WTC11 (cell line): ENCODE measurements at regions not wholly inside any gene's neighbourhood (a gene's known extent, or its start where the extent isn't known, plus 50 kb on each side); places are given as distances from the start of the nearest gene placed in this dataset.

ENCODE experiments used
- ATAC-seq: fragments of 200-7000 bp; cut with Tn5 transposase; 2 replicates; pipeline ENCODE4 v1.10.0; 2021; ENCODE audit warnings: mild to moderate bottlenecking, moderate library complexity
- CTCF ChIA-PET: fragments of 300-600 bp; sonication (Branson Sonifier 250); formaldehyde crosslinking; loops from one replicate; lab custom pipeline; 2021; ENCODE audit warnings: antibody characterized with exemption; lab: Charles Lee
- POLR2A ChIA-PET: fragments of 350-600 bp; sonication (Branson Sonifier 250); formaldehyde crosslinking; loops from one replicate; lab custom pipeline; 2021; ENCODE audit warnings: antibody characterized with exemption; lab: Charles Lee
- DNase-seq: peaks from one replicate; pipeline ENCODE4 v3.0.0; 2021; ENCODE audit warnings: low spot score
- H3K27ac Mint-ChIP-seq: 2 replicates; pipeline ENCODE4 v1.8.0; 2021; ENCODE audit warnings: mixed read lengths
- H3K27me3 Mint-ChIP-seq: 2 replicates; pipeline ENCODE4 v1.8.0; 2021; ENCODE audit warnings: low read depth, mild to moderate bottlenecking, moderate library complexity, mixed read lengths
- H3K36me3 Mint-ChIP-seq: 2 replicates; pipeline ENCODE4 v1.8.0; 2021; ENCODE audit warnings: mixed read lengths
- H3K4me1 Mint-ChIP-seq: 2 replicates; pipeline ENCODE4 v1.8.0; 2022; ENCODE audit warnings: mixed read lengths
- H3K4me3 Mint-ChIP-seq: 2 replicates; pipeline ENCODE4 v1.8.0; 2021; ENCODE audit warnings: mild to moderate bottlenecking, moderate library complexity, mixed read lengths
- H3K9me3 Mint-ChIP-seq: 2 replicates; pipeline ENCODE4 v1.8.0; 2021; ENCODE audit warnings: mixed read lengths
- ELF4 ChIP-seq: sonication (generic); formaldehyde crosslinking; IDR thresholded peaks from 2 replicates; pipeline ENCODE4 v1.8.1; 2022; ENCODE audit warnings: low read depth, mild to moderate bottlenecking, moderate library complexity, missing genetic modification reagents
- ETV6 ChIP-seq: sonication (generic); formaldehyde crosslinking; IDR thresholded peaks from 2 replicates; pipeline ENCODE4 v1.8.1; 2022; ENCODE audit warnings: mild to moderate bottlenecking, missing genetic modification reagents
- FOXJ3 ChIP-seq: sonication (generic); formaldehyde crosslinking; IDR thresholded peaks from 2 replicates; pipeline ENCODE4 v1.9.0; 2021; ENCODE audit warnings: missing genetic modification reagents, mild to moderate bottlenecking, borderline replicate concordance
- FOXK1 ChIP-seq: sonication (generic); formaldehyde crosslinking; IDR thresholded peaks from 2 replicates; pipeline ENCODE4 v1.8.0; 2022; ENCODE audit warnings: mild to moderate bottlenecking, moderate library complexity, missing genetic modification reagents
- FOXP4 ChIP-seq: sonication (generic); formaldehyde crosslinking; IDR thresholded peaks from 2 replicates; pipeline ENCODE4 v1.8.0; 2022; ENCODE audit warnings: mild to moderate bottlenecking, missing genetic modification reagents
- KAT7 ChIP-seq: sonication (generic); formaldehyde crosslinking; IDR thresholded peaks from 2 replicates; pipeline ENCODE4 v1.8.1; 2023; ENCODE audit warnings: missing genetic modification reagents, mild to moderate bottlenecking, borderline replicate concordance
- NFYB ChIP-seq: sonication (generic); formaldehyde crosslinking; conservative IDR thresholded peaks from 2 replicates; pipeline ENCODE4 v1.8.0; 2022; ENCODE audit warnings: low read depth, missing genetic modification reagents
- NR1H2 ChIP-seq: sonication (generic); formaldehyde crosslinking; IDR thresholded peaks from 2 replicates; pipeline ENCODE4 v1.9.0; 2021; ENCODE audit warnings: mild to moderate bottlenecking, moderate library complexity, missing genetic modification reagents
- OVOL2 ChIP-seq: fragments of 250-450 bp; sonication (Bioruptor Pico); IDR thresholded peaks from 2 replicates; pipeline ENCODE4 v1.9.0; 2021; ENCODE audit warnings: mild to moderate bottlenecking, borderline replicate concordance
- SMAD3 ChIP-seq: sonication (generic); formaldehyde crosslinking; IDR thresholded peaks from 2 replicates; pipeline ENCODE4 v1.8.0; 2022; ENCODE audit warnings: missing genetic modification reagents, mild to moderate bottlenecking, borderline replicate concordance
- ZNF219 ChIP-seq: sonication (generic); formaldehyde crosslinking; IDR thresholded peaks from 2 replicates; pipeline ENCODE4 v1.8.0; 2023; ENCODE audit warnings: missing genetic modification reagents, mild to moderate bottlenecking, borderline replicate concordance
- ZNF232 ChIP-seq: sonication (generic); formaldehyde crosslinking; IDR thresholded peaks from 2 replicates; pipeline ENCODE4 v1.8.0; 2022; ENCODE audit warnings: mild to moderate bottlenecking, missing genetic modification reagents
- ZNF317 ChIP-seq: sonication (generic); formaldehyde crosslinking; IDR thresholded peaks from 2 replicates; pipeline ENCODE4 v1.8.1; 2023; ENCODE audit warnings: low read depth, mild to moderate bottlenecking, moderate library complexity, missing genetic modification reagents, borderline replicate concordance
- ZNF416 ChIP-seq: fragments of 250-450 bp; sonication (Bioruptor Pico); IDR thresholded peaks from 2 replicates; pipeline ENCODE4 v1.9.0; 2021; ENCODE audit warnings: mild to moderate bottlenecking, inconsistent platforms
- ZNF423 ChIP-seq: fragments of 250-450 bp; sonication (Bioruptor Pico); IDR thresholded peaks from 2 replicates; pipeline ENCODE4 v2.1.2; 2022; ENCODE audit warnings: mild to moderate bottlenecking, moderate library complexity
- TF ChIP-seq, protein P1 (sequence below): fragments of 250-450 bp; sonication (Bioruptor Pico); conservative IDR thresholded peaks from 2 replicates; pipeline ENCODE4 v1.9.0; 2021; ENCODE audit warnings: mild to moderate bottlenecking
- TF ChIP-seq, protein P2 (sequence below): sonication (generic); formaldehyde crosslinking; conservative IDR thresholded peaks from 2 replicates; pipeline ENCODE4 v1.8.1; 2023; ENCODE audit warnings: mild to moderate bottlenecking, low read depth, missing genetic modification reagents, moderate library complexity
- TF ChIP-seq, protein P3 (sequence below): sonication (generic); formaldehyde crosslinking; IDR thresholded peaks from 2 replicates; pipeline ENCODE4 v1.8.0; 2022; ENCODE audit warnings: mild to moderate bottlenecking, missing genetic modification reagents
- TF ChIP-seq, protein P4 (sequence below): sonication (generic); formaldehyde crosslinking; IDR thresholded peaks from 2 replicates; pipeline ENCODE4 v1.8.1; 2022; ENCODE audit warnings: missing genetic modification reagents, borderline replicate concordance

DNA sequence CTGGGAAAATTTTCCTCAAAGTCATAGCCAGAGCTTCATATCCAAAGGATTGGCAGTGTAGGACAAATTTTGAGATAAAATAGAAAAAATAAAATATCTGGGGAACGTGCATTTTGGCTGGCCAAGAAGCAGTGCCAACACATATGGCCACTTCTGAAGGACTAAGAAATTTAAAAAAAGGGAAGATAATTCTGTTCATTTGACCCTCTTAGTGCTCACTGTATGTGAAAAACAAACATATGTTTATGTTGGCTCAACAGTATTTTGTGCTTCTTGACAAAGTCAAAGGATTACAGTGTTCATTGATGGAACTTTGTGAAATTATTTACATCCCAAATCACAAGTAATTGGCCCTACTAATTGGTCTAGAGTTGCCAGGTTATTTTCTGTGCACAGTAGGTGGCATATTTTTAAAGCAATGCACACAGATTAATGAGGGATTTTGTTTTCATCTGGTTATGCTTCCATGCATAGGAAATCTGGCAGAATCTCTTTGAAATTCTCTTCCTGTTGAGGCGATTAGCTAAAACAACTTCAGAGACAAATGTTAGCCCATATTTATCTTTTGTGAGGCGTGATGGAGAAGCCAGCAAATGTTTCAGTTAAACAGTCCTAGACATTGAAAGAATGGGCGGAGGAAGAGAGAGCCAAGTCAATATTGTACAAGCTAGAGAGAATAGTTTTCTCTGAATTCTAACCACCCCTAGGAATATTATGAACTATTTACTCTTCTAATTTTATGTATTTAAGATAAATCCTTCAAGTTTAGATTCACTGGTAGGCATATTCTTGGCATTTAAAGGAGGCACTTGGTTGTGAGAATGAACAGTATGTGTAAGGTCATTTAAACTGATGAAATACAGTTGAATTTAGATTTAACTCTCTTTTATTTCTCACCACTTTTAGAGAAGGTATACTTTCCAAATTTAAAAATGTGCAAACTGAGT is 237.7 kb upstream of the MBL2 start:
- H3K27me3 Mint-ChIP-seq: no peaks in the 10 kb centered on the region
- TF ChIP-seq FOXP4: no peak
- TF ChIP-seq, protein P1, sequence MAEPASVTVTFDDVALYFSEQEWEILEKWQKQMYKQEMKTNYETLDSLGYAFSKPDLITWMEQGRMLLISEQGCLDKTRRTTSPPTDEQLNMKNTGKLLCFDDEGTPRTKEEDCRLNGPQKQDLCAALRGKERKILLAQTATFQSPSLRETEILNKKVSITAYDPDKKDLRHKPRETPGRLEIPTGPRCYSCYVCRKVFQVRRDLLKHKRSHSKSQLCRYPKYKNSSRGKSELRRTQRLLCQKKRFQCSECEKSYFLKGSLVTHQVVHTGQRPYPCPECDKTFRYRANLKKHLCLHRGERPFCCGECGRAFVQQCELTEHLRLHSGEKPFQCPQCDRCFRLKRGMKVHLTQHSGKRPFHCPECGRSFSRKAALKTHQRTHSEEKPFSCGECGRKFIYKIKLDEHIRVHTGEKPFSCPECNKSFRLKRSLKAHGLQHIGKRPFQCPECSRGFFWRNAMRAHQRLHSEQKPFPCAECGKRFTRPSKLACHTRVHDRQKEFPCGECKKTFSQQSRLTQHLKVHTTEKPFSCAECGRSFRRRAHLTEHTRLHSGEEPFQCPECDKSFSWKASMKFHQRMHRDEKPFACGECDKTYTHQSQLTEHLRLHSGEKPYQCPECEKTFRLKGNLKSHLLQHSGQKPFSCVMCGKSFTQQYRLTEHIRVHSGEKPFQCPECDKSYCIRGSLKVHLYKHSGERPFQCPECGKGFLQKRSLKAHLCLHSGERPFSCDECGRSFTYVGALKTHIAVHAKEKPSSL (CRISPR knock-in tag): no peak
- no peak for TF ChIP-seq FOXJ3 (CRISPR knock-in tag)
- TF ChIP-seq, protein P2, sequence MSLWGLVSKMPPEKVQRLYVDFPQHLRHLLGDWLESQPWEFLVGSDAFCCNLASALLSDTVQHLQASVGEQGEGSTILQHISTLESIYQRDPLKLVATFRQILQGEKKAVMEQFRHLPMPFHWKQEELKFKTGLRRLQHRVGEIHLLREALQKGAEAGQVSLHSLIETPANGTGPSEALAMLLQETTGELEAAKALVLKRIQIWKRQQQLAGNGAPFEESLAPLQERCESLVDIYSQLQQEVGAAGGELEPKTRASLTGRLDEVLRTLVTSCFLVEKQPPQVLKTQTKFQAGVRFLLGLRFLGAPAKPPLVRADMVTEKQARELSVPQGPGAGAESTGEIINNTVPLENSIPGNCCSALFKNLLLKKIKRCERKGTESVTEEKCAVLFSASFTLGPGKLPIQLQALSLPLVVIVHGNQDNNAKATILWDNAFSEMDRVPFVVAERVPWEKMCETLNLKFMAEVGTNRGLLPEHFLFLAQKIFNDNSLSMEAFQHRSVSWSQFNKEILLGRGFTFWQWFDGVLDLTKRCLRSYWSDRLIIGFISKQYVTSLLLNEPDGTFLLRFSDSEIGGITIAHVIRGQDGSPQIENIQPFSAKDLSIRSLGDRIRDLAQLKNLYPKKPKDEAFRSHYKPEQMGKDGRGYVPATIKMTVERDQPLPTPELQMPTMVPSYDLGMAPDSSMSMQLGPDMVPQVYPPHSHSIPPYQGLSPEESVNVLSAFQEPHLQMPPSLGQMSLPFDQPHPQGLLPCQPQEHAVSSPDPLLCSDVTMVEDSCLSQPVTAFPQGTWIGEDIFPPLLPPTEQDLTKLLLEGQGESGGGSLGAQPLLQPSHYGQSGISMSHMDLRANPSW (CRISPR knock-in tag): no peak
- TF ChIP-seq SMAD3 (CRISPR knock-in tag): no peak
- TF ChIP-seq, protein P3, sequence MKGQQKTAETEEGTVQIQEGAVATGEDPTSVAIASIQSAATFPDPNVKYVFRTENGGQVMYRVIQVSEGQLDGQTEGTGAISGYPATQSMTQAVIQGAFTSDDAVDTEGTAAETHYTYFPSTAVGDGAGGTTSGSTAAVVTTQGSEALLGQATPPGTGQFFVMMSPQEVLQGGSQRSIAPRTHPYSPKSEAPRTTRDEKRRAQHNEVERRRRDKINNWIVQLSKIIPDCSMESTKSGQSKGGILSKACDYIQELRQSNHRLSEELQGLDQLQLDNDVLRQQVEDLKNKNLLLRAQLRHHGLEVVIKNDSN: no peak
- TF ChIP-seq ZNF423: no peak
- no peak for TF ChIP-seq NFYB (CRISPR knock-in tag)
- TF ChIP-seq KAT7 (CRISPR knock-in tag): no peak
- no peak for TF ChIP-seq ZNF232
- no peak for TF ChIP-seq FOXK1
- no peak for TF ChIP-seq ETV6 (CRISPR knock-in tag)
- no peak for TF ChIP-seq OVOL2 (CRISPR knock-in tag)
- no peak for TF ChIP-seq ELF4 (CRISPR knock-in tag)
- TF ChIP-seq, protein P4, sequence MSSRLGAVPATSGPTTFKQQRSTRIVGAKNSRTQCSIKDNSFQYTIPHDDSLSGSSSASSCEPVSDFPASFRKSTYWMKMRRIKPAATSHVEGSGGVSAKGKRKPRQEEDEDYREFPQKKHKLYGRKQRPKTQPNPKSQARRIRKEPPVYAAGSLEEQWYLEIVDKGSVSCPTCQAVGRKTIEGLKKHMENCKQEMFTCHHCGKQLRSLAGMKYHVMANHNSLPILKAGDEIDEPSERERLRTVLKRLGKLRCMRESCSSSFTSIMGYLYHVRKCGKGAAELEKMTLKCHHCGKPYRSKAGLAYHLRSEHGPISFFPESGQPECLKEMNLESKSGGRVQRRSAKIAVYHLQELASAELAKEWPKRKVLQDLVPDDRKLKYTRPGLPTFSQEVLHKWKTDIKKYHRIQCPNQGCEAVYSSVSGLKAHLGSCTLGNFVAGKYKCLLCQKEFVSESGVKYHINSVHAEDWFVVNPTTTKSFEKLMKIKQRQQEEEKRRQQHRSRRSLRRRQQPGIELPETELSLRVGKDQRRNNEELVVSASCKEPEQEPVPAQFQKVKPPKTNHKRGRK (CRISPR knock-in tag): no peak
- TF ChIP-seq ZNF317: no peak
- no peak for TF ChIP-seq NR1H2 (CRISPR knock-in tag)
- no peak for TF ChIP-seq ZNF416 (CRISPR knock-in tag)
- TF ChIP-seq ZNF219: no peak
- peaks cover 21% of the 10 kb centered on the region for H3K4me1 Mint-ChIP-seq
- POLR2A ChIA-PET: no interaction called here
- no peak overlapping the region for H3K4me3 Mint-ChIP-seq
- DNase-seq: no peak
- peaks cover 3% of the 10 kb centered on the region for H3K36me3 Mint-ChIP-seq
- peaks cover 5% of the 10 kb centered on the region for H3K9me3 Mint-ChIP-seq
- H3K27ac Mint-ChIP-seq: no peak overlapping the region
- CTCF ChIA-PET: no interaction called here
- no peak for ATAC-seq
